ENCODE measurements at regions not wholly inside any gene's neighbourhood (a gene's known extent, or its start where the extent isn't known, plus 50 kb on each side); places are given as distances from the start of the nearest gene placed in this dataset.

- Histone ChIP-seq H3K27ac (no peak overlapping the region), H3K27me3 (peaks cover 0 to 20% (median 3%) of the 10 kb centered on the region in 3 donors), H3K4me3 (no peak overlapping the region), H3K4me1 (peaks cover 4 to 6% (median 5%) of the 10 kb centered on the region in 4 donors), H3K36me3 (no peaks in the 10 kb centered on the region), H3K9me3 (no peaks in the 10 kb centered on the region)
- intact Hi-C loops (cut with DNase I; ENCODE audit: low total_unique reads): no loop called here
- no peak for DNase-seq
- TF ChIP-seq POLR2A (IDR thresholded peaks at IDR 0.05) (no peak), EP300 (IDR thresholded peaks at IDR 0.05) (no peak), POLR2AphosphoS5 (IDR thresholded peaks at IDR 0.05) (no peak), CTCF (IDR thresholded peaks at IDR 0.05) (no peak)
- 89 to 97% (median 91%) methylated on average over 2 of the region's 2 CpGs for WGBS, 5 donors
Observed at GRCh38 chr6:156398966-156399365, 378.2 kb upstream of the ARID1B start.

- Histone ChIP-seq H3K27ac (no peak overlapping the region), H3K4me3 (no peak overlapping the region), H3K9me3 (no peaks in the 10 kb centered on the region), H3K36me3 (no peaks in the 10 kb centered on the region), H3K4me1 (peaks cover 4 to 6% (median 5%) of the 10 kb centered on the region in 4 donors), H3K27me3 (peaks cover 0 to 20% (median 3%) of the 10 kb centered on the region in 3 donors)
- 72 to 97% (median 93%) methylated on average over 5 of the region's 5 CpGs for WGBS, 5 donors
- DNase-seq: no peak
- intact Hi-C loops (cut with DNase I; ENCODE audit: low total_unique reads): no loop called here
- no peak for TF ChIP-seq POLR2A (IDR thresholded peaks at IDR 0.05)
- no peak for TF ChIP-seq CTCF (IDR thresholded peaks at IDR 0.05)
- TF ChIP-seq EP300 (IDR thresholded peaks at IDR 0.05): no peak
- TF ChIP-seq POLR2AphosphoS5 (IDR thresholded peaks at IDR 0.05): no peak
Observed at GRCh38 chr6:156398371-156398770, 378.8 kb upstream of the ARID1B start.

- Histone ChIP-seq H3K27ac (no peak overlapping the region), H3K9me3 (no peaks in the 10 kb centered on the region)
Observed at GRCh38 chr6:156396791-156397418, 380.3 kb upstream of the ARID1B start.

GRCh38 chr6:156396068-156396771 is 381.0 kb upstream of the ARID1B start:
- WGBS, 5 donors: 60 to 75% (median 72%) methylated on average over 11 of the region's 11 CpGs
- no peak for TF ChIP-seq POLR2A (IDR thresholded peaks at IDR 0.05)
- no peak for TF ChIP-seq EP300 (IDR thresholded peaks at IDR 0.05)
- TF ChIP-seq POLR2AphosphoS5 (IDR thresholded peaks at IDR 0.05): no peak
- TF ChIP-seq CTCF (IDR thresholded peaks at IDR 0.05): no peak
- Histone ChIP-seq H3K27me3 (peaks cover 0 to 20% (median 0%) of the 10 kb centered on the region in 3 donors), H3K27ac (no peak overlapping the region), H3K4me3 (no peak overlapping the region), H3K4me1 (peaks cover 4 to 6% (median 5%) of the 10 kb centered on the region in 4 donors), H3K9me3 (no peaks in the 10 kb centered on the region), H3K36me3 (no peaks in the 10 kb centered on the region)
- DNase-seq: no peak
- intact Hi-C loops (cut with DNase I; ENCODE audit: low total_unique reads): no loop called here

More at GRCh38 chr6:156396791-156397418, 380.3 kb upstream of the ARID1B start:
- 51 to 67% (median 59%) methylated on average over 23 to 45 of the region's 45 CpGs for WGBS, 5 donors
- DNase-seq: peak in 1 of 2 donors; percentile 28
- no peak for TF ChIP-seq CTCF (IDR thresholded peaks at IDR 0.05)
- no peak for TF ChIP-seq POLR2AphosphoS5 (IDR thresholded peaks at IDR 0.05)
- TF ChIP-seq POLR2A (IDR thresholded peaks at IDR 0.05): no peak
- TF ChIP-seq EP300 (IDR thresholded peaks at IDR 0.05): no peak
- Histone ChIP-seq H3K27me3 (peaks cover 0 to 20% (median 0%) of the 10 kb centered on the region in 3 donors), H3K36me3 (no peaks in the 10 kb centered on the region), H3K4me3 (no peak overlapping the region), H3K4me1 (peaks cover 4 to 6% (median 5%) of the 10 kb centered on the region in 4 donors)
- intact Hi-C loops (cut with DNase I; ENCODE audit: low total_unique reads): no loop called here

All from stomach (tissue), 8 donors.